Thymus (tissue), 11 donors: ENCODE measurements at regions not wholly inside any gene's neighbourhood (a gene's known extent, or its start where the extent isn't known, plus 50 kb on each side); places are given as distances from the start of the nearest gene placed in this dataset.

ENCODE experiments used
- DNase-seq, 9 donors: peaks; one replicate each; pipeline ENCODE4 v3.0.0-alpha.2; 2013; ENCODE audit warnings: low spot score in 9 of 9, low read depth in 6 of 9, missing footprints in 1 of 9
- H3K27ac ChIP-seq, 2 donors: one replicate each; pipeline ENCODE4 v1.5.1; 2013; ENCODE audit warnings: control low read depth in 1 of 2, low read depth in 1 of 2, low read length in 1 of 2, mild to moderate bottlenecking in 1 of 2, moderate library complexity in 1 of 2
- H3K27me3 ChIP-seq, 2 donors: one replicate each; pipeline ENCODE4 v1.5.1; 2013; ENCODE audit warnings: low read length in 1 of 2; ENCODE audit not compliant: control insufficient read depth in 2 of 2, insufficient read depth in 1 of 2
- H3K36me3 ChIP-seq, 2 donors: one replicate each; pipeline ENCODE4 v1.5.1; 2013; ENCODE audit warnings: low read length in 1 of 2, mild to moderate bottlenecking in 1 of 2, moderate library complexity in 1 of 2; ENCODE audit not compliant: control insufficient read depth in 2 of 2, insufficient read depth in 2 of 2
- H3K4me1 ChIP-seq, 2 donors: one replicate each; pipeline ENCODE4 v1.5.1; 2013; ENCODE audit warnings: low read length in 2 of 2; ENCODE audit not compliant: control insufficient read depth in 2 of 2, insufficient read depth in 2 of 2
- H3K4me3 ChIP-seq, 2 donors: one replicate each; pipeline ENCODE4 v1.5.1; 2013; ENCODE audit warnings: low read length in 2 of 2, control low read depth in 1 of 2, mild to moderate bottlenecking in 1 of 2
- H3K9me3 ChIP-seq, 2 donors: one replicate each; pipeline ENCODE4 v1.5.1; 2013; ENCODE audit warnings: low read length in 1 of 2, mild to moderate bottlenecking in 1 of 2; ENCODE audit not compliant: control insufficient read depth in 2 of 2, insufficient read depth in 1 of 2
- WGBS: extraction: QIAGEN DNeasy Blood & Tissue Kit; methylation state at CpG from one replicate; pipeline ENCODE4 v1.1.7; 2013; 5-methylcytosine and 5-hydroxymethylcytosine counted together
- donor health status: healthy.

DNA sequence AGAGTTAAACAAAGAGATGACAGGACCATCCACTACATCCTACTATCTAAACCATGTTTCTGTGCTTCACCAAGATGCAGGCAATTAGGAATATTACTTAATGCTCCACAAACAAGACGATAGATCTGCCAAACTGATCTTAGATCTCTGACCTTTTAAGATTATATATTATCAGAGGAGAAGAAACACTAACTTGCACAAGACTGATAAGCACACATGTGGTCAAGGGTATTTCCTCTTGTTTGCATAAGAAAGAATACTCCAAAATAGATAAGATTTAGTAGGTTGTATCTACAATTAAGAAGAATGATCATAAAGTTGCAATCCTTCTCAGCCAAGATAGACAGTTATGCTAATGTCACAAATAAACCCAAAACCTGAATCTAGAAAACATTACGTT is 601.0 kb upstream of the ACO1 start:
- no peak overlapping the region for H3K27ac ChIP-seq
- peaks cover 0 to 3% of the 10 kb centered on the region in 2 donors for H3K9me3 ChIP-seq
- no peaks in the 10 kb centered on the region for H3K4me1 ChIP-seq
- DNase-seq, result no peak
- H3K27me3 ChIP-seq, result no peaks in the 10 kb centered on the region
- WGBS, result 35% methylated on average over 2 of the region's 2 CpGs
- H3K4me3 ChIP-seq, result no peak overlapping the region
- no peaks in the 10 kb centered on the region for H3K36me3 ChIP-seq

DNA sequence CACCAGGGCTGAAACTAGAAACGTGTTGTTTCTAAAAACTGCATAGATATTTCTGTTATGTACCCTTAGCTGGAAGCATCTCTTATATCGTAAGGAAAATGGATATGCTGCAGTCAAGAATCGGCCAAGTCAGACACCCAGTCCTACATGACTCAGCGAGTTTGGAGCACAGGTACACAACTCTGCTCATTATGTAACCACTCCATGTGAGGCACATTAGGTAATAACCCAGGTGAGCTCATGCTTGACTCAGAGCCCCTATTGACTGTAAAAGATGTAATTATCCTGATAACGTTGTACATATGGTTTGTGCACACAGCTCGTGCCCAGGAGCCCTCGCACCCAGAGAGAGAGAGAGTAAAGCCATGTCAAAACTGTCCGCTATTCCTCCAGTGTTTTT is 593.7 kb upstream of the ACO1 start:
- 94% methylated on average over 8 of the region's 8 CpGs for WGBS
- no peak for DNase-seq
- no peaks in the 10 kb centered on the region for H3K4me1 ChIP-seq
- H3K27ac ChIP-seq, result no peak overlapping the region
- H3K9me3 ChIP-seq, result no peaks in the 10 kb centered on the region
- no peaks in the 10 kb centered on the region for H3K27me3 ChIP-seq
- no peaks in the 10 kb centered on the region for H3K36me3 ChIP-seq
- H3K4me3 ChIP-seq, result no peak overlapping the region

DNA sequence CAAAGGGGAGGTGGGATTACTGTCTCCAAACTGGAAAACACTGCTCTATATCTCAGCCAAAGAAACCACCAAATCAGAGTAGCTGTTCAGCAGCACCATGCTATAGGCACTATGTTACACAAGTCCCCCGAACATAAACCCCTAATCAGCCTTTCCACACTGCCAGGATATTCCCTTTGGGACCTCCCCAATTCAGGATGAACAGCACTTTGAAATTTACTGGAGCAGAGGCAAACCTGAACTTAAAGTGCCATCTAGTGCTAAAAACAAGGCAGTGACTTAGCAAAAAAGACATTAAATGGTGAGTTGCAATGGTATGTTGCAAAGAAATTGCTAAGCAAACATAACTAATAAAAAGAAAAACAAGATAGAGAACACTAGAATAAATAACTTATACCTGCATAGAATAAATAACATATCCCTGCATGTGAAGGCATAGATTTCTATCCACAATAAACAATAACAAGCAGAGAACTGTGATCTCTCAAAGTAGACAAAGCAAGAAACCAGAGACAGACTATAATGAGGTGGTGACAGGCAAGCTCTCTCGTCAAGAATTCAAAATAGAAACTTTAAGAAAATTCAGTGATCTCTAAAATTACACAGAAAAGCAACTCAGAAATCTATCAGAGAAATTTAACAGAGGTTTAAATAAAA is 584.4 kb upstream of the ACO1 start:
- Histone ChIP-seq H3K27me3 (no peaks in the 10 kb centered on the region), H3K36me3 (no peaks in the 10 kb centered on the region), H3K9me3 (no peaks in the 10 kb centered on the region), H3K27ac (no peak overlapping the region), H3K4me1 (no peaks in the 10 kb centered on the region), H3K4me3 (no peak overlapping the region)
- WGBS, result 71% methylated on average over 2 of the region's 2 CpGs
- DNase-seq, result no peak

DNA sequence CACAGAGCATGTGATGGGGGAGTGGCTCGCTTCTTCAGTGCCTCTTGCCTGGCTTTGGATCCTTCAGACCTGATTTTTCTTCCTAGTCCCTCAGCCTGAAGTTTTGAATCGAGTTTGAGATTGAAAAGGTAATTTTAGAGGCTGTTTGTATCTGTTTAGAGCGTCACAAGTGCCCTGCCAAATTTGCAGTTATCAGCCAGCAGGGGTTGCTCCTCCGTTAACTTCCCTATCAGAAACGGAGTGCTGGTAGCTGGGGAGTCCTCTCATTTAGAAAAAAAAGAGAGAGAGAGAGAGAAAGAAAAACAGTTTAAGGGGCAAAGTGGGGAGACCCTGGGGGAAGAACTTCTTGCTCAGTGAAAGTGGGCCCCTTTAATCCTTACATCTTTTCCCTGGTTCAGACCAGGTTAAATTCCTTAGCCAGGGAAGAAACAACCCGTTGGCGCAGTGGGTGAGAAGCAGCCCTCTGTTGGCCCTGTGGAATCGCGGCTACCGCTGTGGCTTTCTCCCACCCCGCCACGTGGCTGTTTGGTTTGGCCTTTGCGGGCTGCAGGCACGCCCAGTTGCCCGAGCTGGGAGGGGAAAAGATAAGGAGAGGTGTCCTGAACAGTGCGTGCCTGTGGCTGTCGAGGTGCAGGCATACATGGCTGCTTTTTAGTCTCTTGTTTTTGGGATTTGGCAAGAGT is 576.7 kb upstream of the ACO1 start:
- H3K27ac ChIP-seq, result no peak overlapping the region
- 92% methylated on average over 17 of the region's 17 CpGs for WGBS
- no peak for DNase-seq
- H3K4me3 ChIP-seq, result no peak overlapping the region
- H3K4me1 ChIP-seq, result no peaks in the 10 kb centered on the region
- no peaks in the 10 kb centered on the region for H3K9me3 ChIP-seq
- no peaks in the 10 kb centered on the region for H3K36me3 ChIP-seq
- no peaks in the 10 kb centered on the region for H3K27me3 ChIP-seq

DNA sequence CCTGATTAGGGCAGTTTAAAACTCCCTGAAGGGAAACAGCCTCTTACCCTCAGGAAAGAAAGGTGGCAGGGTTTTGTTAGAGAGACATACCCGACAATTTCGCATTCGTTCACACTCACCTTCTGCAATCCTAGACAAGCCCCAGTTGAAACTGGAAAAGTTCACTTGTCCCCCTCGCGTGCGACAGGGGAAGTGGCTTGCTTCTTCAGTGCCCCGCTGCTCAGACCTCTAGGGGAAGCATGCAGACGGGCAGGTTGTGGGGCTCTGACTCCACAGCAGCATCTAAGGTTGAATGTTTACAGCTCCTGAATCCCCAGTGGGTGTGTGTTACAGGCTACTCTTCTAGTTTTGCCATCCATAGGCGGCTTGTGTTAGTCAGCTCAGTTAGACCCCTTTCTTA is 575.7 kb upstream of the ACO1 start:
- no peak overlapping the region for H3K27ac ChIP-seq
- H3K4me1 ChIP-seq, result no peaks in the 10 kb centered on the region
- H3K4me3 ChIP-seq, result no peak overlapping the region
- H3K27me3 ChIP-seq, result no peaks in the 10 kb centered on the region
- H3K9me3 ChIP-seq, result no peaks in the 10 kb centered on the region
- no peak for DNase-seq
- H3K36me3 ChIP-seq, result no peaks in the 10 kb centered on the region
- WGBS, result 28% methylated on average over 9 of the region's 9 CpGs

DNA sequence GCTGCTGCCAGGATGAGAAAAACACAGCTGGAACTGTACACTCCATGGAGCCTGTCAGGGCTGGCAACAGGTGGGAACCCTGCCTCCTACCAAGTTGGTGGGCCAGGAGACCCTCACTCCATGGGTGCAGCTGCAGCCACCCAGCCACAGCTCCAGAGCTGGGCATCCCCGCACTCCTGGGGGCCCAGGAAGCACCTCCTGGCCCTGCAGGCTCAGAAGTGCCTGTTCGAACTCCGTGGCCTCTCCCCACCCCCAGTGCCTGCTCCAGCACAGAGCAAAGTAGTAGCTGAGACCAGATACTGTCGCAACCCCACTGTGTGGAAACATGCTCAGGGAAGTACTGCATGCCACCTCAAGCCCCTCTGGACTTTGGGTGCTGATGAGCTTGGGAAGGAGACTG is 564.0 kb upstream of the ACO1 start:
- 63% methylated on average over 4 of the region's 4 CpGs for WGBS
- no peak overlapping the region for H3K27ac ChIP-seq
- H3K27me3 ChIP-seq, result no peaks in the 10 kb centered on the region
- DNase-seq, result no peak
- H3K36me3 ChIP-seq, result no peaks in the 10 kb centered on the region
- peaks cover 0 to 17% of the 10 kb centered on the region in 2 donors for H3K9me3 ChIP-seq
- H3K4me1 ChIP-seq, result no peaks in the 10 kb centered on the region
- no peak overlapping the region for H3K4me3 ChIP-seq

DNA sequence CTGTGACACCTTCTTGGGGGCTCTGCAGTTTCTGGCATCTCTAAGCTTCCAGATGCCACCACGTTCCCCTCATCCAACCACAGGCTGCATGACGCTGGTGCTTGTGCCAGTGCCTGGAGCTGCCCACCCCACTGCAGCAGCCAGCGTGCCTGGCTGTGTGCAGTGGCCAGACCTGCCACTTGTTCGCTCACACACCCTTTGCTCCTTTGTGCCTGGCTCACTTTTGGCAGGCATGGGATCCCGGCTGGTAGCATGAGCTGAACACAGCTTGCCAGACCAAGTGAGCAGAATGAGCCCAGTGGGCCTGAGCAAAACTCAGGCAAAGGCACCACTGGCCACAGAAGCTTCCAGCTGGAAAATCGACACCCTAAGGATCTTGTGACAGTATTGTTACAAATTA is 562.9 kb upstream of the ACO1 start:
- Histone ChIP-seq H3K4me1 (no peaks in the 10 kb centered on the region), H3K27me3 (no peaks in the 10 kb centered on the region), H3K27ac (no peak overlapping the region), H3K4me3 (no peak overlapping the region), H3K9me3 (peaks cover 0 to 17% of the 10 kb centered on the region in 2 donors), H3K36me3 (no peaks in the 10 kb centered on the region)
- WGBS, result 83% methylated on average over 6 of the region's 6 CpGs
- DNase-seq, result no peak

DNA sequence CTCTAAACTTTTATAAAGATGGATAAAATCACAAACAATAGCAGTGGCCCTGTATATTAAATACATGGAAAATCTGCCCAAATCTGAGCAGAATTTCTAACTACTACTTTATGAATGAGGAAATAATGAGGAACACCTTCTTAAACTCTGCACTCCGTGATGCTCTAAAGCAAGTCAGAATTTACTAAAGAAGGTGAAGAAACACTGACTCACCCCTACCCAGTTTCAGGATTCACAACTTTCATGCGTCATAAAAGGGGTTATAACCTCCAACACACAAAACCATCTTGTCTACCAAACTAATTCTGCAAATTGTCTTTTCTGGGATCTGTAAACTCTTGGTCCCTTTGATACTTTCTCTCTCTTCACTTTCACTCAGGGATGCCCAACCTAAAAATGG is 561.1 kb upstream of the ACO1 start:
- H3K4me1 ChIP-seq, result no peaks in the 10 kb centered on the region

DNA sequence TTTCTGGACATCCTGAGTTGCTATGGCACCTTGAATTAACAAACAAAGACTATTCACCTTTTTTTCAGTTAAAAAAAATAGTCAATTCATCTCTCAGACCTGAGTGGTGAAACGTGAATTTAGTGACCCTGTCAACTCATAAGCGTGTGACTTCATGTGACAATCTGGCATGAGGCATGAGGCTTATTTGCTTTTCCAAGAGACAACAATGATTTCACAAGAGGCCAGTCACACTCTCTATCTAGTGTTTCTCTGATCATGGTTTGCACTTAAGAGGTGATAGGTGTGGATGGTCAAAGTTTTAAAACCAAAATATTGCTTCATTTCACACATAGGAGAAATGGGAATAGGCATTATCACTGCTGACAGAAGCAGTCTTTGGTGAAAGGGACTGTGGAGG is 559.6 kb upstream of the ACO1 start:
- no peaks in the 10 kb centered on the region for H3K36me3 ChIP-seq
- peaks cover 0 to 17% of the 10 kb centered on the region in 2 donors for H3K9me3 ChIP-seq
- no peak overlapping the region for H3K4me3 ChIP-seq
- H3K4me1 ChIP-seq, result no peaks in the 10 kb centered on the region
- 80% methylated on average over 2 of the region's 2 CpGs for WGBS
- no peak for DNase-seq
- H3K27ac ChIP-seq, result no peak overlapping the region
- no peaks in the 10 kb centered on the region for H3K27me3 ChIP-seq

More for the DNA sequence above, 561.1 kb upstream of the ACO1 start:
- 95% methylated on average over 2 of the region's 2 CpGs for WGBS
- H3K36me3 ChIP-seq, result no peaks in the 10 kb centered on the region
- DNase-seq, result no peak
- H3K9me3 ChIP-seq, result peaks cover 0 to 17% of the 10 kb centered on the region in 2 donors
- no peak overlapping the region for H3K27ac ChIP-seq
- H3K4me3 ChIP-seq, result no peak overlapping the region
- no peaks in the 10 kb centered on the region for H3K27me3 ChIP-seq
